GM23338 (cell line): ENCODE measurements at regions not wholly inside any gene's neighbourhood (a gene's known extent, or its start where the extent isn't known, plus 50 kb on each side); places are given as distances from the start of the nearest gene placed in this dataset.

Experiments used
- ATAC-seq: fragments of 200-7000 bp; cut with Tn5 transposase; 3 replicates; pipeline ENCODE4 v1.9.1; 2020
- DNase-seq: peaks from one replicate; pipeline ENCODE4 v3.0.0-alpha.2; 2015; ENCODE audit warnings: low spot score
- H2AFZ ChIP-seq: fragments of 200-600 bp; sonication (generic); 2 replicates; pipeline ENCODE4 v1.8.0; 2016; ENCODE audit warnings: antibody characterized with exemption, mild to moderate bottlenecking, moderate library complexity
- H3F3A ChIP-seq: fragments of 200-600 bp; sonication (generic); replicated peaks from 2 replicates; pipeline ENCODE4 v1.8.0; 2017; ENCODE audit warnings: antibody characterized with exemption, mixed run types, low read depth
- H3K27ac ChIP-seq: fragments of 200-600 bp; sonication (generic); 2 replicates; pipeline ENCODE4 v1.6.1; 2016; ENCODE audit warnings: low read depth
- H3K27me3 ChIP-seq: fragments of 200-600 bp; sonication (generic); 2 replicates; pipeline ENCODE4 v1.8.0; 2016; ENCODE audit warnings: mild to moderate bottlenecking, mixed run types, moderate library complexity; ENCODE audit not compliant: insufficient read depth
- H3K36me3 ChIP-seq: fragments of 200-600 bp; sonication (generic); 2 replicates; pipeline ENCODE4 v1.8.0; 2016; ENCODE audit warnings: mild to moderate bottlenecking; ENCODE audit not compliant: insufficient read depth
- H3K4me1 ChIP-seq: fragments of 200-600 bp; sonication (generic); 2 replicates; pipeline ENCODE4 v1.8.0; 2016; ENCODE audit warnings: mild to moderate bottlenecking, moderate library complexity; ENCODE audit not compliant: insufficient read depth
- H3K4me2 ChIP-seq: fragments of 200-600 bp; sonication (generic); 2 replicates; pipeline ENCODE4 v1.7.1; 2017; ENCODE audit warnings: mixed run types
- H3K4me3 ChIP-seq: fragments of 200-600 bp; sonication (generic); 2 replicates; pipeline ENCODE4 v1.6.1; 2016; ENCODE audit warnings: mixed run types
- H3K79me2 ChIP-seq: fragments of 200-600 bp; sonication (generic); replicated peaks from 2 replicates; pipeline ENCODE4 v1.8.0; 2017; ENCODE audit warnings: mild to moderate bottlenecking; ENCODE audit not compliant: insufficient read depth
- H3K9me2 ChIP-seq: fragments of 200-600 bp; sonication (generic); 2 replicates; pipeline ENCODE4 v1.8.0; 2017; ENCODE audit not compliant: insufficient read depth
- H4K20me1 ChIP-seq: fragments of 200-600 bp; sonication (generic); replicated peaks from 2 replicates; pipeline ENCODE4 v1.8.0; 2017; ENCODE audit warnings: mild to moderate bottlenecking; ENCODE audit not compliant: insufficient read depth
- H3K27ac Mint-ChIP-seq: 2 replicates; pipeline ENCODE4 v1.8.0; 2020; ENCODE audit warnings: inconsistent platforms, mild to moderate bottlenecking, moderate library complexity, mixed read lengths
- H3K27me3 Mint-ChIP-seq: 3 replicates; pipeline ENCODE4 v1.8.0; 2022; ENCODE audit warnings: low read depth, mild to moderate bottlenecking, moderate library complexity, mixed read lengths, inconsistent platforms; ENCODE audit not compliant: insufficient read depth, poor library complexity
- H3K36me3 Mint-ChIP-seq: 3 replicates; pipeline ENCODE4 v1.8.0; 2021; ENCODE audit warnings: low read depth, mild to moderate bottlenecking, inconsistent platforms, moderate library complexity, mixed read lengths
- H3K4me1 Mint-ChIP-seq: 3 replicates; pipeline ENCODE4 v1.8.0; 2020; ENCODE audit warnings: mild to moderate bottlenecking, inconsistent platforms, mixed read lengths
- H3K4me3 Mint-ChIP-seq: 3 replicates; pipeline ENCODE4 v1.8.0; 2021; ENCODE audit warnings: moderate library complexity, mild to moderate bottlenecking, inconsistent platforms, mixed read lengths
- H3K9me3 Mint-ChIP-seq: 3 replicates; pipeline ENCODE4 v1.8.0; 2020; ENCODE audit warnings: moderate library complexity, mild to moderate bottlenecking, inconsistent platforms, mixed read lengths
- CREB1 ChIP-seq: fragments of 250-450 bp; sonication (Bioruptor Pico); IDR thresholded peaks from 2 replicates; pipeline ENCODE4 v1.5.0; 2020; ENCODE audit warnings: low read depth, mild to moderate bottlenecking, moderate library complexity
- JUNB ChIP-seq: IDR thresholded peaks from one replicate; pipeline ENCODE4 v1.6.1; 2016; ENCODE audit warnings: antibody characterized with exemption; ENCODE audit not compliant: unreplicated experiment
- ZNF331 ChIP-seq: fragments of 250-450 bp; sonication (Bioruptor Pico); IDR thresholded peaks from 2 replicates; pipeline ENCODE4 v1.5.0; 2020; ENCODE audit warnings: low read depth, mild to moderate bottlenecking, moderate library complexity
- TF ChIP-seq, protein P1 (sequence below): IDR thresholded peaks from 2 replicates; pipeline ENCODE4 v1.6.1; 2016; ENCODE audit warnings: antibody characterized with exemption
- TF ChIP-seq, protein P2 (sequence below): fragments of 250-450 bp; sonication (Bioruptor Pico); IDR thresholded peaks from 2 replicates; pipeline ENCODE4 v1.5.0; 2020; ENCODE audit warnings: mild to moderate bottlenecking, moderate library complexity

DNA sequence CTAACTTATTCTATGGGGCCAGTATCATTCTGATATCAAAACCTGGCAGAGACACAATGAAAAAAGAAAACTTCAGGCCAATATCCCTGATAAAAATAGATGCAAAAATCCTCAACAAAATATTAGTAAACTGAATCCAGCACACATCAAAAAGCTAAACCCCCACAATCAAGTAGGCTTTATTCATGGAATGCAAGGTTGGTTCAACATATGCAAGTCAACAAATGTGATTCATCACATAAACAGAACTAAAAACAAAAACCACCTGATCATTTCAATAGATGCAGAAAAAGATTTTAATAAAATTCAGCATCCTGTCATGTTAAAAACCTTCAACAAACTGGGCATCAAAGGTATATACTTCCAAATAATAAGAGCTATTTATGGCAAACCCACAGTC is 133.9 kb upstream of the SSTR4 start:
- ATAC-seq = no peak

More for the DNA sequence above, 133.9 kb upstream of the SSTR4 start:
- Histone ChIP-seq H3K27ac (no peak overlapping the region), H3K36me3 (no peaks in the 10 kb centered on the region), H4K20me1 (no peaks in the 10 kb centered on the region), H3K4me1 (no peaks in the 10 kb centered on the region), H3K4me3 (no peak overlapping the region), H3K9me2 (no peaks in the 10 kb centered on the region; the same call in 1 of the 2 replicates), H3K27me3 (no peaks in the 10 kb centered on the region), H2AFZ (no peak overlapping the region), H3K79me2 (no peaks in the 10 kb centered on the region), H3F3A (no peaks in the 10 kb centered on the region), H3K4me2 (no peak overlapping the region)
- Mint-ChIP-seq H3K36me3 (no peaks in the 10 kb centered on the region; the same call in 2 of the 3 replicates), H3K27ac (no peak overlapping the region), H3K27me3 (no peaks in the 10 kb centered on the region), H3K4me1 (no peaks in the 10 kb centered on the region), H3K9me3 (peaks cover 7% of the 10 kb centered on the region; the same call in 1 of the 3 replicates), H3K4me3 (no peak overlapping the region)
- no peak for DNase-seq
- TF ChIP-seq JUNB (no peak), CREB1 (CRISPR knock-in tag) (no peak), ZNF331 (CRISPR knock-in tag) (no peak)
- TF ChIP-seq, protein P1, sequence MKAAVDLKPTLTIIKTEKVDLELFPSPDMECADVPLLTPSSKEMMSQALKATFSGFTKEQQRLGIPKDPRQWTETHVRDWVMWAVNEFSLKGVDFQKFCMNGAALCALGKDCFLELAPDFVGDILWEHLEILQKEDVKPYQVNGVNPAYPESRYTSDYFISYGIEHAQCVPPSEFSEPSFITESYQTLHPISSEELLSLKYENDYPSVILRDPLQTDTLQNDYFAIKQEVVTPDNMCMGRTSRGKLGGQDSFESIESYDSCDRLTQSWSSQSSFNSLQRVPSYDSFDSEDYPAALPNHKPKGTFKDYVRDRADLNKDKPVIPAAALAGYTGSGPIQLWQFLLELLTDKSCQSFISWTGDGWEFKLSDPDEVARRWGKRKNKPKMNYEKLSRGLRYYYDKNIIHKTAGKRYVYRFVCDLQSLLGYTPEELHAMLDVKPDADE = no peak
- TF ChIP-seq, protein P2, sequence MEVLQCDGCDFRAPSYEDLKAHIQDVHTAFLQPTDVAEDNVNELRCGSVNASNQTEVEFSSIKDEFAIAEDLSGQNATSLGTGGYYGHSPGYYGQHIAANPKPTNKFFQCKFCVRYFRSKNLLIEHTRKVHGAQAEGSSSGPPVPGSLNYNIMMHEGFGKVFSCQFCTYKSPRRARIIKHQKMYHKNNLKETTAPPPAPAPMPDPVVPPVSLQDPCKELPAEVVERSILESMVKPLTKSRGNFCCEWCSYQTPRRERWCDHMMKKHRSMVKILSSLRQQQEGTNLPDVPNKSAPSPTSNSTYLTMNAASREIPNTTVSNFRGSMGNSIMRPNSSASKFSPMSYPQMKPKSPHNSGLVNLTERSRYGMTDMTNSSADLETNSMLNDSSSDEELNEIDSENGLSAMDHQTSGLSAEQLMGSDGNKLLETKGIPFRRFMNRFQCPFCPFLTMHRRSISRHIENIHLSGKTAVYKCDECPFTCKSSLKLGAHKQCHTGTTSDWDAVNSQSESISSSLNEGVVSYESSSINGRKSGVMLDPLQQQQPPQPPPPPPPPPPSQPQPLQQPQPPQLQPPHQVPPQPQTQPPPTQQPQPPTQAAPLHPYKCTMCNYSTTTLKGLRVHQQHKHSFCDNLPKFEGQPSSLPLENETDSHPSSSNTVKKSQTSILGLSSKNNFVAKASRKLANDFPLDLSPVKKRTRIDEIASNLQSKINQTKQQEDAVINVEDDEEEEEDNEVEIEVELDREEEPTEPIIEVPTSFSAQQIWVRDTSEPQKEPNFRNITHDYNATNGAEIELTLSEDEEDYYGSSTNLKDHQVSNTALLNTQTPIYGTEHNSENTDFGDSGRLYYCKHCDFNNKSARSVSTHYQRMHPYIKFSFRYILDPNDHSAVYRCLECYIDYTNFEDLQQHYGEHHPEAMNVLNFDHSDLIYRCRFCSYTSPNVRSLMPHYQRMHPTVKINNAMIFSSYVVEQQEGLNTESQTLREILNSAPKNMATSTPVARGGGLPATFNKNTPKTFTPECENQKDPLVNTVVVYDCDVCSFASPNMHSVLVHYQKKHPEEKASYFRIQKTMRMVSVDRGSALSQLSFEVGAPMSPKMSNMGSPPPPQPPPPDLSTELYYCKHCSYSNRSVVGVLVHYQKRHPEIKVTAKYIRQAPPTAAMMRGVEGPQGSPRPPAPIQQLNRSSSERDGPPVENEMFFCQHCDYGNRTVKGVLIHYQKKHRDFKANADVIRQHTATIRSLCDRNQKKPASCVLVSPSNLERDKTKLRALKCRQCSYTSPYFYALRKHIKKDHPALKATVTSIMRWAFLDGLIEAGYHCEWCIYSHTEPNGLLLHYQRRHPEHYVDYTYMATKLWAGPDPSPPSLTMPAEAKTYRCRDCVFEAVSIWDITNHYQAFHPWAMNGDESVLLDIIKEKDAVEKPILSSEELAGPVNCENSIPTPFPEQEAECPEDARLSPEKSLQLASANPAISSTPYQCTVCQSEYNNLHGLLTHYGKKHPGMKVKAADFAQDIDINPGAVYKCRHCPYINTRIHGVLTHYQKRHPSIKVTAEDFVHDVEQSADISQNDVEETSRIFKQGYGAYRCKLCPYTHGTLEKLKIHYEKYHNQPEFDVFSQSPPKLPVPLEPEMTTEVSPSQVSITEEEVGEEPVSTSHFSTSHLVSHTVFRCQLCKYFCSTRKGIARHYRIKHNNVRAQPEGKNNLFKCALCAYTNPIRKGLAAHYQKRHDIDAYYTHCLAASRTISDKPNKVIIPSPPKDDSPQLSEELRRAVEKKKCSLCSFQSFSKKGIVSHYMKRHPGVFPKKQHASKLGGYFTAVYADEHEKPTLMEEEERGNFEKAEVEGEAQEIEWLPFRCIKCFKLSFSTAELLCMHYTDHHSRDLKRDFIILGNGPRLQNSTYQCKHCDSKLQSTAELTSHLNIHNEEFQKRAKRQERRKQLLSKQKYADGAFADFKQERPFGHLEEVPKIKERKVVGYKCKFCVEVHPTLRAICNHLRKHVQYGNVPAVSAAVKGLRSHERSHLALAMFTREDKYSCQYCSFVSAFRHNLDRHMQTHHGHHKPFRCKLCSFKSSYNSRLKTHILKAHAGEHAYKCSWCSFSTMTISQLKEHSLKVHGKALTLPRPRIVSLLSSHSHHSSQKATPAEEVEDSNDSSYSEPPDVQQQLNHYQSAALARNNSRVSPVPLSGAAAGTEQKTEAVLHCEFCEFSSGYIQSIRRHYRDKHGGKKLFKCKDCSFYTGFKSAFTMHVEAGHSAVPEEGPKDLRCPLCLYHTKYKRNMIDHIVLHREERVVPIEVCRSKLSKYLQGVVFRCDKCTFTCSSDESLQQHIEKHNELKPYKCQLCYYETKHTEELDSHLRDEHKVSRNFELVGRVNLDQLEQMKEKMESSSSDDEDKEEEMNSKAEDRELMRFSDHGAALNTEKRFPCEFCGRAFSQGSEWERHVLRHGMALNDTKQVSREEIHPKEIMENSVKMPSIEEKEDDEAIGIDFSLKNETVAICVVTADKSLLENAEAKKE (CRISPR knock-in tag) = no peak
